CD4-positive, alpha-beta T cell (primary cell): ENCODE measurements at regions not wholly inside any gene's neighbourhood (a gene's known extent, or its start where the extent isn't known, plus 50 kb on each side); places are given as distances from the start of the nearest gene placed in this dataset.

ENCODE experiments used
- ATAC-seq: fragments of 200-7000 bp; cut with Tn5 transposase; one replicate; pipeline ENCODE4 v1.10.0; 2022; ENCODE audit warnings: mild to moderate bottlenecking; ENCODE audit not compliant: poor library complexity
- CTCF ChIA-PET: fragments of 350-600 bp; sonication (Branson Sonifier 250); formaldehyde crosslinking; loops from one replicate; lab custom pipeline; 2021; ENCODE audit warnings: antibody characterized with exemption, inconsistent platforms; lab: Charles Lee
- POLR2A ChIA-PET: fragments of 350-600 bp; sonication (Branson Sonifier 250); formaldehyde crosslinking; loops from one replicate; lab custom pipeline; 2021; ENCODE audit warnings: antibody characterized with exemption, inconsistent platforms; lab: Charles Lee
- DNase-seq, 14 experiments: peaks; one replicate each; pipeline ENCODE4 v3.0.0-alpha.2; 2013 to 2020; ENCODE audit warnings: mixed read lengths in 2 of 14
- H3K27ac ChIP-seq, 2 donors: one replicate each; pipeline versions ENCODE4 v1.5.1 to v1.7.0; 2013; ENCODE audit warnings: low read length in 2 of 2, low read depth in 1 of 2, mild to moderate bottlenecking in 1 of 2
- H3K27me3 ChIP-seq, 2 experiments: 1 replicate in 1 of 2; 2 replicates in 1 of 2; pipeline versions ENCODE4 v1.6.1 to v1.7.0; 2013; ENCODE audit warnings: low read length in 2 of 2, control low read depth in 1 of 2, mild to moderate bottlenecking in 1 of 2, moderate library complexity in 1 of 2; ENCODE audit not compliant: insufficient read depth in 2 of 2, control insufficient read depth in 1 of 2
- H3K36me3 ChIP-seq: one replicate; pipeline ENCODE4 v1.6.1; 2013; ENCODE audit warnings: low read length, control low read depth; ENCODE audit not compliant: insufficient read depth
- H3K4me1 ChIP-seq: one replicate; pipeline ENCODE4 v1.6.1; 2013; ENCODE audit warnings: low read length, control low read depth; ENCODE audit not compliant: insufficient read depth
- H3K4me3 ChIP-seq: one replicate; pipeline ENCODE4 v1.5.1; 2013; ENCODE audit warnings: mild to moderate bottlenecking, low read length, moderate library complexity
- H3K9me3 ChIP-seq, 2 experiments: 1 replicate in 1 of 2; 2 replicates in 1 of 2; pipeline versions ENCODE4 v1.6.1 to v1.7.0; 2013; ENCODE audit warnings: low read length in 2 of 2, mild to moderate bottlenecking in 2 of 2, control low read depth in 1 of 2, moderate library complexity in 1 of 2; ENCODE audit not compliant: control insufficient read depth in 1 of 2, insufficient read depth in 1 of 2
- H3K27ac Mint-ChIP-seq: one replicate; pipeline ENCODE4 v1.8.0; 2020; ENCODE audit warnings: mixed read lengths
- H3K27me3 Mint-ChIP-seq: one replicate; pipeline ENCODE4 v1.8.0; 2021; ENCODE audit warnings: mixed read lengths
- H3K36me3 Mint-ChIP-seq: one replicate; pipeline ENCODE4 v1.8.0; 2021; ENCODE audit warnings: low read depth, mixed read lengths
- H3K4me1 Mint-ChIP-seq: one replicate; pipeline ENCODE4 v1.8.0; 2021; ENCODE audit warnings: low read depth, mixed read lengths
- H3K4me3 Mint-ChIP-seq: one replicate; pipeline ENCODE4 v1.8.0; 2020; ENCODE audit warnings: mild to moderate bottlenecking, mixed read lengths
- H3K9me3 Mint-ChIP-seq: one replicate; pipeline ENCODE4 v1.8.0; 2020; ENCODE audit warnings: mixed read lengths
- intact Hi-C, 2 experiments: fragments of 100-400 bp; cut with DNase I in 1 of 2; cut with micrococcal nuclease in 1 of 2; formaldehyde crosslinking; loops; one replicate each; pipeline versions ENCODE4 v1.15.1 to v1.9.0; 2023 to 2025; cut with DNase I, micrococcal nuclease
- TF ChIP-seq, protein P1 (sequence below): fragments of 200-600 bp; IDR thresholded peaks from one replicate; pipeline ENCODE4 v1.8.0; 2022; ENCODE audit warnings: antibody characterized with exemption, mild to moderate bottlenecking

DNA sequence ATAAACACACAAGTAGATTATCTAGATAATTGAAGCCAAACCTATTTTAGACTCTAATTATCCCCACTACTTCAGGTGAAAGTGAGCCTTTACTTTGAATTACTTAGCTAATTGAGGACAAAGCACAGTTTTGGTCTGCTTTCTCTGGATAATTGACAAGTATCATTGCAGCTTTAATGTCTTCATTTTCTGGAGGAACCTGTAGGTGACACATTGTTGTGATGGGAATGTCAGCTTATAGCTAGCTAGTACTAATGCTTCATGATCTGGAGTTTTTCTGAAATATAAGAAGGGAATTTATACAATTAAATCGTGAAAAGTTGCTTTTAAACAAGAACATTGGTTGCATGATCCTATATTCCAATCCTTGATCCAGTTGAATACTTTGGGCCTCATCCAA is 319.3 kb upstream of the CITED2 start:
- Histone ChIP-seq H3K27ac (no peak overlapping the region), H3K36me3 (no peaks in the 10 kb centered on the region), H3K27me3 (no peaks in the 10 kb centered on the region), H3K4me1 (no peaks in the 10 kb centered on the region), H3K4me3 (no peak overlapping the region), H3K9me3 (no peaks in the 10 kb centered on the region)
- ChIA-PET CTCF (no interaction called here), POLR2A (no interaction called here)
- DNase-seq (no peak), ATAC-seq (no peak)
- no peaks in the 10 kb centered on the region for H3K9me3 Mint-ChIP-seq
- no peaks in the 10 kb centered on the region for H3K4me1 Mint-ChIP-seq
- H3K27ac Mint-ChIP-seq, result no peak overlapping the region
- no peaks in the 10 kb centered on the region for H3K27me3 Mint-ChIP-seq
- TF ChIP-seq, protein P1, sequence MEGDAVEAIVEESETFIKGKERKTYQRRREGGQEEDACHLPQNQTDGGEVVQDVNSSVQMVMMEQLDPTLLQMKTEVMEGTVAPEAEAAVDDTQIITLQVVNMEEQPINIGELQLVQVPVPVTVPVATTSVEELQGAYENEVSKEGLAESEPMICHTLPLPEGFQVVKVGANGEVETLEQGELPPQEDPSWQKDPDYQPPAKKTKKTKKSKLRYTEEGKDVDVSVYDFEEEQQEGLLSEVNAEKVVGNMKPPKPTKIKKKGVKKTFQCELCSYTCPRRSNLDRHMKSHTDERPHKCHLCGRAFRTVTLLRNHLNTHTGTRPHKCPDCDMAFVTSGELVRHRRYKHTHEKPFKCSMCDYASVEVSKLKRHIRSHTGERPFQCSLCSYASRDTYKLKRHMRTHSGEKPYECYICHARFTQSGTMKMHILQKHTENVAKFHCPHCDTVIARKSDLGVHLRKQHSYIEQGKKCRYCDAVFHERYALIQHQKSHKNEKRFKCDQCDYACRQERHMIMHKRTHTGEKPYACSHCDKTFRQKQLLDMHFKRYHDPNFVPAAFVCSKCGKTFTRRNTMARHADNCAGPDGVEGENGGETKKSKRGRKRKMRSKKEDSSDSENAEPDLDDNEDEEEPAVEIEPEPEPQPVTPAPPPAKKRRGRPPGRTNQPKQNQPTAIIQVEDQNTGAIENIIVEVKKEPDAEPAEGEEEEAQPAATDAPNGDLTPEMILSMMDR, result no peak
- intact Hi-C loops, result no loop called here
- H3K4me3 Mint-ChIP-seq, result no peak overlapping the region
- H3K36me3 Mint-ChIP-seq, result no peaks in the 10 kb centered on the region

DNA sequence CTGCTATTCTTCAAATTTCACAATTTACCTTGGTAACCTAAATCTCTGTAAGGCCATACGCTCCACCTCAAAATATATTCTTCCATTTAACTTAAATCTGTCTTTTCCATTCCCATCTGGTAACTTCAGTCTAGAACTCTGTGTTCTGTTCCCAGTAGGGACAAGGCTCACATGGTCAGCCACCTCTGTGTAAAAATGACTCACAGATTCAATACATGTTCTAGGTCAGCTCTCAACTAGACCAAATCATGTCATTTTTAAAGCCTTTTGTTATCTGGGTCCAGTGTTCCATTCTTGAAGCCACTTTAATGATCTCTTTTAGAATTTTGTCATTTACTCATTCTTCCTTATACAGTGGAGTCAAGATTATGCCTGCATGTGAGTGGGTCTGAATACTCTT is 315.6 kb upstream of the CITED2 start:
- POLR2A ChIA-PET, result no interaction called here
- H3K27ac ChIP-seq, result no peak overlapping the region

DNA sequence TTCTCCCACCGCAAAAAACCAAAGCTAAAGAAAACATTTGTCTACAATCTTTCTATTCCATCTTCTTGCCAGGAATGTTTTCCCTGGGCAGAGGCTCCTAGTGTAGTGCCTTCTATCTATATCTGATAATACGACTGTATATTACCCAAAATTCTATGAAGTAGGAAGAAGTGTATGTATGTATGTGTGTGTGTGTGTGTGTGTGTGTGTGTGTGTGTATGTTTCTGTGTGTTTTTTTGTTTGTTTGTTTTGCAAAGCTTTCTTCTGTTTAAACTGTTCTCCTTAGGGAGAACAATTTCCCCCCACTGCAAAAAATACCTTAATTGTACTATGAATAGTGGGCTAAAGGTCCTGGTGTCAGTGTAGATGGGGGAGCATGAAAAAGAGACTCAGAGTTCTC is 312.6 kb upstream of the CITED2 start:
- no peak overlapping the region for H3K27ac ChIP-seq
- H3K4me1 ChIP-seq, result no peaks in the 10 kb centered on the region
- H3K4me3 ChIP-seq, result no peak overlapping the region
- DNase-seq (no peak), ATAC-seq (no peak)
- no peaks in the 10 kb centered on the region for H3K27me3 ChIP-seq
- no peaks in the 10 kb centered on the region for H3K27me3 Mint-ChIP-seq
- H3K4me1 Mint-ChIP-seq, result no peaks in the 10 kb centered on the region
- no peak overlapping the region for H3K27ac Mint-ChIP-seq
- H3K9me3 ChIP-seq, result no peaks in the 10 kb centered on the region
- ChIA-PET POLR2A (no interaction called here), CTCF (no interaction called here)
- no peaks in the 10 kb centered on the region for H3K36me3 ChIP-seq
- TF ChIP-seq, protein P1, result no peak
- intact Hi-C loops, result no loop called here
- H3K4me3 Mint-ChIP-seq, result no peak overlapping the region
- H3K36me3 Mint-ChIP-seq, result no peaks in the 10 kb centered on the region
- no peaks in the 10 kb centered on the region for H3K9me3 Mint-ChIP-seq

More for the DNA sequence above, 315.6 kb upstream of the CITED2 start:
- Mint-ChIP-seq H3K4me3 (no peak overlapping the region), H3K27me3 (no peaks in the 10 kb centered on the region), H3K36me3 (no peaks in the 10 kb centered on the region), H3K9me3 (no peaks in the 10 kb centered on the region), H3K4me1 (no peaks in the 10 kb centered on the region), H3K27ac (no peak overlapping the region)
- H3K36me3 ChIP-seq, result no peaks in the 10 kb centered on the region
- no peaks in the 10 kb centered on the region for H3K4me1 ChIP-seq
- DNase-seq (no peak), ATAC-seq (no peak)
- H3K27me3 ChIP-seq, result no peaks in the 10 kb centered on the region
- CTCF ChIA-PET, result no interaction called here
- no peaks in the 10 kb centered on the region for H3K9me3 ChIP-seq
- intact Hi-C loops, result no loop called here
- TF ChIP-seq, protein P1, result no peak
- no peak overlapping the region for H3K4me3 ChIP-seq
